Loucy (cell line): ENCODE measurements at regions not wholly inside any gene's neighbourhood (a gene's known extent, or its start where the extent isn't known, plus 50 kb on each side); places are given as distances from the start of the nearest gene placed in this dataset.

Experiments used
- H2AFZ ChIP-seq: fragments of 200-600 bp; sonication (generic); 2 replicates; pipeline ENCODE4 v1.6.0; 2016; ENCODE audit warnings: antibody characterized with exemption, mild to moderate bottlenecking, low read length, moderate library complexity
- H3F3A ChIP-seq: fragments of 200-600 bp; 2 replicates; pipeline ENCODE4 v1.6.0; 2016; ENCODE audit warnings: antibody characterized with exemption, low read depth, mild to moderate bottlenecking
- H3K27me3 ChIP-seq: fragments of 200-600 bp; sonication (generic); 2 replicates; pipeline ENCODE4 v1.6.1; 2014; ENCODE audit warnings: low read length, mild to moderate bottlenecking; ENCODE audit not compliant: insufficient read depth, poor library complexity, severe bottlenecking
- H3K36me3 ChIP-seq: fragments of 200-600 bp; sonication (generic); 2 replicates; pipeline ENCODE4 v1.6.1; 2016; ENCODE audit warnings: low read length; ENCODE audit not compliant: insufficient read depth
- H3K4me1 ChIP-seq: fragments of 200-600 bp; sonication (generic); 2 replicates; pipeline ENCODE4 v1.5.1; 2014; ENCODE audit warnings: low read length, mild to moderate bottlenecking; ENCODE audit not compliant: insufficient read depth, poor library complexity, severe bottlenecking
- H3K4me2 ChIP-seq: fragments of 200-600 bp; sonication (generic); 2 replicates; pipeline ENCODE4 v1.6.0; 2014; ENCODE audit warnings: antibody characterized with exemption, low read length, low read depth, mild to moderate bottlenecking; ENCODE audit not compliant: poor library complexity, severe bottlenecking
- H3K4me3 ChIP-seq: fragments of 200-600 bp; sonication (generic); 2 replicates; pipeline ENCODE4 v1.5.1; 2014; ENCODE audit warnings: low read length, mild to moderate bottlenecking, mixed read lengths; ENCODE audit not compliant: poor library complexity, severe bottlenecking
- H3K79me2 ChIP-seq: fragments of 200-600 bp; sonication (generic); 2 replicates; pipeline ENCODE4 v1.6.1; 2014; ENCODE audit warnings: low read length; ENCODE audit not compliant: insufficient read depth
- H3K9ac ChIP-seq: fragments of 200-600 bp; sonication (generic); 2 replicates; pipeline ENCODE4 v1.6.0; 2014; ENCODE audit warnings: mild to moderate bottlenecking, low read depth, low read length, moderate library complexity; ENCODE audit not compliant: poor library complexity, severe bottlenecking
- H3K9me2 ChIP-seq: fragments of 200-600 bp; sonication (generic); replicated peaks from 2 replicates; pipeline ENCODE4 v1.6.1; 2016; ENCODE audit warnings: low read depth, low read length, mixed read lengths
- H3K9me3 ChIP-seq: fragments of 200-600 bp; sonication (generic); 2 replicates; pipeline ENCODE4 v1.6.1; 2014; ENCODE audit warnings: mild to moderate bottlenecking, antibody characterized with exemption, low read length, low read depth; ENCODE audit not compliant: insufficient read depth
- H4K20me1 ChIP-seq: fragments of 200-600 bp; sonication (generic); 2 replicates; pipeline ENCODE4 v1.6.0; 2014; ENCODE audit warnings: antibody characterized with exemption, low read length, mild to moderate bottlenecking; ENCODE audit not compliant: insufficient read depth, poor library complexity, severe bottlenecking
- EZH2phosphoT487 ChIP-seq: fragments of 200-600 bp; IDR thresholded peaks from 2 replicates; pipeline ENCODE4 v1.6.1; 2018; ENCODE audit warnings: antibody characterized with exemption, mild to moderate bottlenecking, moderate library complexity, borderline replicate concordance
- TF ChIP-seq, protein P1 (sequence below): fragments of 200-600 bp; sonication (generic); conservative IDR thresholded peaks from 2 replicates; pipeline ENCODE4 v1.5.1; 2014; ENCODE audit warnings: mild to moderate bottlenecking, antibody characterized with exemption, low read length

DNA sequence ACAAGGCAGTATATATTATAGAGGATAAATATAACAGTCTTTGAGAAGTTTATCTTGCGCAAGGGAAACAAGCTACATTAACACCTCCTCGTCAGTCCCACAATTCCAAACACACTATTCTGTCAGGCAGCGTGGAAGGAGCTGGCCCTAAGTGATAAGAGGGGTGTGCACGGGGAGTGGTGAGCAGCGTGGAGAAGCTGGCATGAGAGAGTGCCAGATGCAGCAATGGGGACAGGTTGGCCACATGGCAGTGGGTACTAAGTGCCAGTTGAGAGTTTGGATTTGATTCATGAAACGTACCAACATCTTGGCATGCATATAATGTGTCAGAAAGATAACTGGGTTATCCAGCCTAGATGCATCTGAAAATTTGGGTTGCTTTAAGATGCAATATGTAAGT is 460.2 kb downstream of the ICE1 start:
- no peak overlapping the region for H3K9ac ChIP-seq
- H3K36me3 ChIP-seq: no peaks in the 10 kb centered on the region
- no peak overlapping the region for H3K4me2 ChIP-seq
- no peak overlapping the region for H3K4me3 ChIP-seq
- peaks cover 10% of the 10 kb centered on the region; the same call in 1 of the 2 replicates for H3K9me3 ChIP-seq
- no peaks in the 10 kb centered on the region for H3K9me2 ChIP-seq
- TF ChIP-seq, protein P1, sequence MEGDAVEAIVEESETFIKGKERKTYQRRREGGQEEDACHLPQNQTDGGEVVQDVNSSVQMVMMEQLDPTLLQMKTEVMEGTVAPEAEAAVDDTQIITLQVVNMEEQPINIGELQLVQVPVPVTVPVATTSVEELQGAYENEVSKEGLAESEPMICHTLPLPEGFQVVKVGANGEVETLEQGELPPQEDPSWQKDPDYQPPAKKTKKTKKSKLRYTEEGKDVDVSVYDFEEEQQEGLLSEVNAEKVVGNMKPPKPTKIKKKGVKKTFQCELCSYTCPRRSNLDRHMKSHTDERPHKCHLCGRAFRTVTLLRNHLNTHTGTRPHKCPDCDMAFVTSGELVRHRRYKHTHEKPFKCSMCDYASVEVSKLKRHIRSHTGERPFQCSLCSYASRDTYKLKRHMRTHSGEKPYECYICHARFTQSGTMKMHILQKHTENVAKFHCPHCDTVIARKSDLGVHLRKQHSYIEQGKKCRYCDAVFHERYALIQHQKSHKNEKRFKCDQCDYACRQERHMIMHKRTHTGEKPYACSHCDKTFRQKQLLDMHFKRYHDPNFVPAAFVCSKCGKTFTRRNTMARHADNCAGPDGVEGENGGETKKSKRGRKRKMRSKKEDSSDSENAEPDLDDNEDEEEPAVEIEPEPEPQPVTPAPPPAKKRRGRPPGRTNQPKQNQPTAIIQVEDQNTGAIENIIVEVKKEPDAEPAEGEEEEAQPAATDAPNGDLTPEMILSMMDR: no peak
- H3F3A ChIP-seq: no peaks in the 10 kb centered on the region
- H3K4me1 ChIP-seq: no peaks in the 10 kb centered on the region
- no peak overlapping the region for H2AFZ ChIP-seq
- H3K27me3 ChIP-seq: no peaks in the 10 kb centered on the region
- no peaks in the 10 kb centered on the region for H4K20me1 ChIP-seq
- H3K79me2 ChIP-seq: no peaks in the 10 kb centered on the region

DNA sequence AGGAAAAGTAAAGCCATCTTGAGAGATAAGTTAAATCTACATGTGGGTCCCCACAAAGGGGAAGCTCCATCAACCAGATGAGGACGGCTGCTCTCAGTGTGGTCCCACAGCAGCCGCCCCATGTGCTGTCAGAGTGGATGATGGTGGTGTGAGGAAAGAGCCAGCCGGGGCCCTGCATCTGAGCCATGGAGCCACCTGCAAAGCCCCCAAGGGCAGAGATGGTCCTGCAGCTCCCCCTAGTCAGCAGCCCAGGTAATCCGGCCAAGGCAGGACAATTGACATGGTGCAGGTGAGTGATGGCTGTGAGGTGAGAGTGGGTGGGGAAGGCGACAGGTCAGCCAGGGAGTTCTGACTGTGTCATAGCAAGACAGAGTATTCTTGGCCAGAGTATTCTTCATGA is 458.8 kb downstream of the ICE1 start:
- TF ChIP-seq EZH2phosphoT487: no peak
- TF ChIP-seq, protein P1: no peak

DNA sequence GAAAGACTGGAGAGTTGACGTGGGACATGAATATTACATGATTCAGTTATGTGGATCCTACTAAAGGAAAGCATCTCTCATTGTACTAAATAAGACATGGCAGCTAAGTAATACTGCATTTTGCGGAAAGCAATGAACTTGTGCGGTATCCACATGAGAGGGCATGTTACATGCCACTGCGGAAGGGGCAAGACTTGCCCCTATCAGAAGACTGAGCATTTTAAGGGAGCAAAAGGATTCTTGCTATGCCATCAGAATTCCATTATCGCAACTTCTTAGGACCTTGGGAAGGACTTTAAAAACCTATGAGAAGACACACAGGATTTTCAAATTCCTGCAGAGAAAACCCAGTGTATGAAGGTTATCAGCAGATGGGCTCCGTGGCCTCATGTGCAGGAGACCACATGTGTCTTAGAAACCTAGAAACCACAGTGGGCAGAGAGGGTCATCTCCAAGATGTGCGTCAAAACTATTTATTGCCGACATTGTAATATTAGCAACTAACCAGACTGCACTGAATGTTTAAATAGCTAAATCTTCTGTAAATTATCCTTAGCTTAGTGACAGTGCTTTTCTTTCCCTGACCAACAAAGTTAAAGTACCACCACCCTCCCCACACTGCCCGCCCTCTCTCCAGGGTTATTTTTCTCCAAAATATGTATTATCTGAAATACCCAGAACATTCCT is 457.7 kb downstream of the ICE1 start:
- Histone ChIP-seq H3K27me3 (no peaks in the 10 kb centered on the region), H3K36me3 (no peaks in the 10 kb centered on the region), H3K4me1 (no peaks in the 10 kb centered on the region), H2AFZ (no peak overlapping the region), H3K9me3 (peaks cover 10% of the 10 kb centered on the region; the same call in 1 of the 2 replicates), H3F3A (no peaks in the 10 kb centered on the region), H4K20me1 (no peaks in the 10 kb centered on the region), H3K9ac (no peak overlapping the region), H3K79me2 (no peaks in the 10 kb centered on the region), H3K9me2 (no peaks in the 10 kb centered on the region), H3K4me3 (no peak overlapping the region), H3K4me2 (no peak overlapping the region)
- no peak for TF ChIP-seq EZH2phosphoT487
- TF ChIP-seq, protein P1: no peak

More for the DNA sequence above, 458.8 kb downstream of the ICE1 start:
- no peaks in the 10 kb centered on the region for H3F3A ChIP-seq
- H3K4me3 ChIP-seq: no peak overlapping the region
- H3K9ac ChIP-seq: no peak overlapping the region
- no peaks in the 10 kb centered on the region for H3K79me2 ChIP-seq
- no peaks in the 10 kb centered on the region for H3K9me2 ChIP-seq
- H3K27me3 ChIP-seq: no peaks in the 10 kb centered on the region
- no peaks in the 10 kb centered on the region for H3K4me1 ChIP-seq
- H3K36me3 ChIP-seq: no peaks in the 10 kb centered on the region
- no peaks in the 10 kb centered on the region for H4K20me1 ChIP-seq
- no peak overlapping the region for H3K4me2 ChIP-seq
- no peak overlapping the region for H2AFZ ChIP-seq
- peaks cover 10% of the 10 kb centered on the region; the same call in 1 of the 2 replicates for H3K9me3 ChIP-seq
